NT2/D1 (cell line): ENCODE measurements at regions not wholly inside any gene's neighbourhood (a gene's known extent, or its start where the extent isn't known, plus 50 kb on each side); places are given as distances from the start of the nearest gene placed in this dataset.

Experiments
- DNase-seq: peaks from one replicate; pipeline ENCODE4 v3.0.0-alpha.2; 2011; ENCODE audit warnings: low read depth, low spot score
- H3K27me3 ChIP-seq: 2 replicates; pipeline ENCODE4 v1.6.0; 2011; ENCODE audit warnings: mild to moderate bottlenecking; ENCODE audit not compliant: insufficient read length, insufficient read depth
- H3K36me3 ChIP-seq: 2 replicates; pipeline ENCODE4 v1.6.1; 2011; ENCODE audit warnings: mild to moderate bottlenecking, low read length, mixed read lengths; ENCODE audit not compliant: insufficient read depth, insufficient read length
- H3K4me1 ChIP-seq: 2 replicates; pipeline ENCODE4 v1.5.1; 2011; ENCODE audit not compliant: insufficient read depth, insufficient read length
- H3K4me3 ChIP-seq: 2 replicates; pipeline ENCODE4 v1.5.1; 2011; ENCODE audit warnings: low read depth; ENCODE audit not compliant: insufficient read length
- H3K9ac ChIP-seq: 2 replicates; pipeline ENCODE4 v1.6.0; 2011; ENCODE audit warnings: low read depth; ENCODE audit not compliant: insufficient read length
- H3K9me3 ChIP-seq: 2 replicates; pipeline ENCODE4 v1.5.1; 2011; ENCODE audit warnings: mild to moderate bottlenecking, low read length; ENCODE audit not compliant: insufficient read depth
- SUZ12 ChIP-seq: IDR thresholded peaks from 2 replicates; pipeline ENCODE4 v1.6.1; 2011; ENCODE audit not compliant: insufficient read length, insufficient read depth; ENCODE audit errors: extremely low read depth
- YY1 ChIP-seq: IDR thresholded peaks from 2 replicates; pipeline ENCODE4 v1.6.1; 2011; ENCODE audit not compliant: insufficient read length, insufficient read depth
- ZNF274 ChIP-seq: IDR thresholded peaks from 2 replicates; pipeline ENCODE4 v1.6.1; 2011; ENCODE audit warnings: mild to moderate bottlenecking, low read depth, low read length

DNA sequence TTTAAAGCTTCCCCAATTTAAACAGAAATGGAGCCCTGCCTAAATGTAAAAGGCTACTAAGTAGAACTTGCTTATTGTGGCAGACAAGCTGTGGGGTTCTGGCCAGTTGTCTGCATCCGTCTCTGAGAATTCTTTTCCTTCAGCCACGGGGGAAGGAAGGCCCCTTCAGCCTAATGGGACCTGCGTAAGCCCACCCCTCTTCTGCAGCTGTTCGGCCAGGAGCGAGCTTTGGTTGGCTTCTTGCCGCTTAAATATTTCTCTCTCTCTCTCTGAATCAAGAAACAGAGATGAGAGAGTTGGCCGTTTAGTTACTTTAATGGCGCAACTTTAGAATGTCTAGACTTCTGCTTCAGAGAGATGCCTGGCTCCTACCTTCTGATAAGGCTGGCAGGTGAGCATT lies 151.7 kb upstream of the PROK2 start:
- Histone ChIP-seq H3K36me3 (no peaks in the 10 kb centered on the region), H3K9ac (no peak overlapping the region), H3K4me3 (no peak overlapping the region), H3K4me1 (no peaks in the 10 kb centered on the region), H3K9me3 (no peaks in the 10 kb centered on the region), H3K27me3 (peaks cover 5% of the 10 kb centered on the region)
- DNase-seq = no peak
- no peak for TF ChIP-seq ZNF274
- no peak for TF ChIP-seq SUZ12
- no peak for TF ChIP-seq YY1

DNA sequence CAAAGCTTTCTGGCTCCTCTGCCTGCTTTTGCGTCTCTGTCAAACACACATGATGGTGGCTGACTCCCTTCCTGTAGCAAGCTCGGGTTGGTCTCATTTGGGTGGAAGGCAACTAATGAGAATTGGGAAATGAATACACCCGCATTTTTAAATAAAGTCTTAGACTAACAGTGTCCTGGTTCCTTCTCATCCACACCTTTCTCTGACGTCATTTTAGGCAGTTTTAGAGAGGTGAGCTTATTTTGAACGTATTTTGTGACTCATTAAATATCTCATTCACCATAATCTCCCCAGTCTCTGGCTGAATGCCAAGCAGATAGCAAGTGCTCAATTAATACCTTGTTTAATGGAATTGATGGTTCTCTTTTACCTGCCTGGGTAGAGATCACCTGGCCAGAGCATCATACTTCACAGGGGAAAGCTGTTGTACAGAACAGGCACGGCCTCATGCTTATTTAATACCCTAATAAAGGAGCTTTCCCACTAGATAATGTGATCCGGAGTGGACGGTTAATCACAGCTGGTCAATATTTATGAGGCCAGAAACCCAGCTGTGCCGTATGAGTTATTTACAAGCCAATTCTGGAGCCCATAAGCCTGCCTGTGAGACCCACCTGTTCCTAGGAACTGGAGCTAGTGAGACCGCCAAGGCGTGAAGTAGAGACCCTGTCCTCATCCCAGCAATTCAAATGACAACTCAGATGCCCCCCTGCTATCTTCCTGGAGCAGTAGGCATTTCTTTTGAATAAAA lies 149.7 kb upstream of the PROK2 start:
- Histone ChIP-seq H3K4me3 (no peak overlapping the region), H3K36me3 (no peaks in the 10 kb centered on the region), H3K9ac (no peak overlapping the region), H3K27me3 (peaks cover 3% of the 10 kb centered on the region), H3K4me1 (peaks cover 4% of the 10 kb centered on the region), H3K9me3 (no peaks in the 10 kb centered on the region)
- no peak for TF ChIP-seq YY1
- TF ChIP-seq SUZ12 = no peak
- no peak for TF ChIP-seq ZNF274
- DNase-seq = no peak

DNA sequence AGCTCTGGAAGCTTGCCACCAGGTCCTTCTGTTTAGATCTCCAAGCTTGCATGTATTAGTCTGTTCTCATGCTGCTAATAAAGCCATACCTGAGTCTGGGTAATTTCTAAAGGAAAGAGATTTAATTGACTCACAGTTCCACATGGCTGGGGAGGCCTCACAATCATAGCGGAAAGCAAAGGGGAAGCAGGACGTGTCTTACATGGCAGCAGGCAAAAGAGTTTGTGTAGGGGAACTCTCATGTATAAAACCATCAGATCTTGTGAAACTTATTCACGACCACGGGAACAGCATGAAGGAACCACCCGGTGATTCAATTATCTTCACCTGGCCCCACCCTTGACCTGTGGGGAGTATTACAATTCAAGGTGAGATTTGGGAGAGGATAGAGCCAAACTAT lies 147.0 kb upstream of the PROK2 start:
- H3K4me1 ChIP-seq = peaks cover 4% of the 10 kb centered on the region
- no peak overlapping the region for H3K4me3 ChIP-seq
- H3K9me3 ChIP-seq = peaks cover 6% of the 10 kb centered on the region
- H3K27me3 ChIP-seq = peaks cover 3% of the 10 kb centered on the region
- TF ChIP-seq SUZ12 = no peak
- TF ChIP-seq ZNF274 = no peak
- no peak for TF ChIP-seq YY1
- H3K36me3 ChIP-seq = no peaks in the 10 kb centered on the region
- DNase-seq = no peak
- H3K9ac ChIP-seq = no peak overlapping the region

DNA sequence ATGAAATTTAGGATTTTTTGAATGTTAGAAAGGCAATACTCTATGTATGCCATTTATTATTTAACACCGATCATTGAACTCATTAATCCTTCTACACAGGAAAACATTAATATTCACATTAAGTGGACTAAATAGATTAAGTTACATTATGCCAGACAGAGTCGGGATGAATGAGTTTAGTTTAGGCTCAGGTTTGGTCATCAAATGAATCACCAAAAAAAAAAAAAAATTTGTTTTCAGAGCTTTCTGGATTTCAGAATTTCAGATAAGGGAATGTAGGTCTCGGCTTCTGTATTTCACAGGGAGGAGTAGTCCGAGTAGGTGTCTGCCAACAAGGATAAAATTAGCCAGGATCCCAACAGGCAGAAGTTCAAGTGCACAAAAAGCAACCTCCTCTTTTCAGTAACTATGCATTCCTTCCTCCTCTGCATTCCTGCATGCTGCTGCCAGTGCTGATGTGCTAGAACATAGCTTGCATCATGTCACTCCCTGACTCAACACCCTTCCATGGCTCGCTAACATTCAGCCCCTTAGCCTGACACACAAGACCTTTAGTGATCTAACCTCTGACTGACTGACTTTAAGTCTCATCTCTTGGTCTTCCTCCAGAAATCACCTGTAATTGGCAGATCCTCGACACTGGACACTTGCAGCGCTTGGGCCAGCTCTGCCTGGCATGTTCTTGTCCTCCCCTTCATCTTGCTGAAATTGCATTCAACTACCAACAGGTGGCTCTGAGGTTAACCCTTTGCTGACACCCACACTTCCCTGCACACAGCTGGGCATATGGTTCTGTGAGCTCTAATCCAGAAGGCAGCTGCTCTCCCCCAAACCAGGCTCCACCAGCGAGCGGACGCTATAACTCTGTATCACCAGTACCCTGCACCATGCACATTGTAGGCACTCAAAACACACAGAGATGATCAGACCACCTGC lies 145.4 kb upstream of the PROK2 start:
- Histone ChIP-seq H3K9me3 (peaks cover 6% of the 10 kb centered on the region), H3K36me3 (no peaks in the 10 kb centered on the region), H3K27me3 (peaks cover 3% of the 10 kb centered on the region), H3K4me1 (peaks cover 9% of the 10 kb centered on the region), H3K9ac (no peak overlapping the region), H3K4me3 (no peak overlapping the region)
- TF ChIP-seq YY1 = no peak
- TF ChIP-seq ZNF274 = no peak
- TF ChIP-seq SUZ12 = no peak
- DNase-seq = peak; percentile 35

DNA sequence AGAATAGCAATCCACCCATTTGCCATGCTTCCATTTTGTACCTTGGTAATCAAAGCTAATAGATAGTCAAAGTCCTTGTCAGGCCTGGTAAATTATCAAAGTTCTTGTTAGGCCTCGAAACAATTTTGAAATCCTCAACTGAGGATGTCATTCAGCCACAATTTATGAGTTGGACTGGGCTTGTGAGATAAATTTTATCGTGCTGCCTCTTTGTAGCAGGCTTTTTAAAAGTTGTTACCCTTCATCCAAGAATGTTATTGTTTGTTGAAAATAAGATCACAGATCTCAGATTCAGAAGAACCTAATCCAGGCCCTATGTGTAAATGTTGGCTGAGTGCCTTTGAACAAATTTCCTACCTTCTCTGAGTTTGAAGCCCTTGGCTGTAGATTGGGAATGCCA lies 143.3 kb upstream of the PROK2 start:
- Histone ChIP-seq H3K36me3 (no peaks in the 10 kb centered on the region), H3K4me1 (peaks cover 17% of the 10 kb centered on the region), H3K9me3 (peaks cover 6% of the 10 kb centered on the region), H3K4me3 (no peak overlapping the region), H3K27me3 (peaks cover 3% of the 10 kb centered on the region), H3K9ac (no peak overlapping the region)
- DNase-seq = no peak
- no peak for TF ChIP-seq SUZ12
- no peak for TF ChIP-seq YY1
- no peak for TF ChIP-seq ZNF274

DNA sequence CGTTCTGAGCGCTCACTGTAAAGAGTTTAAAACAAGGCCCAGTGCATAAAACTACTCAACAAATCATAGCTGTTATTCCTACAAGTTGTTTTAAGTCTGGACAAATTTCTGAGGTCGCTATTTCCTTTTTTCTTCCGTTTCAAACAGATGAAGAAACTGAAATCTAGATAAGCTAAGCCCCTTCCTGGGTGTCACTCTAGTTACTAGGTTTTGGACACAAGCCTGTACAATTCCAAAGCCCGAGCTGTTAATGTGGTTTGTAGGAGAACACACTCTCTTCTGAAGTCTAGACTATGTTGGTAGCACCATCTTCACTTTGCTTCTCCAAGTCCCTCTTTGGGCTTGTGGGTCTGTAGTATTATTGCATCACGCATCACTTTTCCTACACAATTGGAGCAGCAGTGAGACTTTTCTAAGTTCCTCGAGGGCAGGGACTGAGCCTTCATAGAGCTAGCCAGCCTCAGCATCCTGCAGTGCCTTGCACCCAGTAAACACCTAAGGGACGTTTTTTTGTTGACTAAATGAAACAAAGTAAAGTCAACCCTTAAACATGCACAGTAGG lies 142.6 kb upstream of the PROK2 start:
- H3K4me1 ChIP-seq = peaks cover 17% of the 10 kb centered on the region
- no peak overlapping the region for H3K9ac ChIP-seq
- H3K9me3 ChIP-seq = peaks cover 6% of the 10 kb centered on the region
- peaks cover 8% of the 10 kb centered on the region for H3K27me3 ChIP-seq
- no peak for TF ChIP-seq SUZ12
- no peaks in the 10 kb centered on the region for H3K36me3 ChIP-seq
- no peak for DNase-seq
- H3K4me3 ChIP-seq = no peak overlapping the region

DNA sequence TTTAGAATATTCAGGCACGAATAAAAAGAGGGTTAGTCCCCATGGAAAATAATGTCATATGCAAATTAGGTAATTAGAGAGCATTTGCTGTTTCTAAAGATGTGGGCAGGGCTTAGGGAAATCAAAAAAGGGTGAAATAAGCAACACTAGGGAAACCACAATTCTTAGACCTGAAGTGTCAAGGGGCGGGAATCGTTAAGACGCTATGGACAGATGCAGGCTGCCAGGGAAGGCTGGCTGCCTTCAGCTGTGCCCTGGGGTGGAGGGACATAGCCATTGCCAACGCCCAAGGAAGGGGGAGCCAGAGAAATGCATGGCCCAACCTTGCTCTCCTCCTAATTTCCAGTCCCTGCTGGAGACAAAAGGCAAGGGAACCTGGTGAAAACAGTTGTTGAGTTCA lies 141.7 kb upstream of the PROK2 start:
- peak overlapping the region; percentile 23 for H3K9ac ChIP-seq
- peaks cover 13% of the 10 kb centered on the region for H3K27me3 ChIP-seq
- peaks cover 17% of the 10 kb centered on the region for H3K4me1 ChIP-seq
- peaks cover 6% of the 10 kb centered on the region for H3K9me3 ChIP-seq
- no peak overlapping the region for H3K4me3 ChIP-seq
- no peaks in the 10 kb centered on the region for H3K36me3 ChIP-seq
- DNase-seq = no peak
- TF ChIP-seq YY1 (no peak), SUZ12 (no peak)
